Osteocyte (in vitro differentiated cells): ENCODE measurements at regions not wholly inside any gene's neighbourhood (a gene's known extent, or its start where the extent isn't known, plus 50 kb on each side); places are given as distances from the start of the nearest gene placed in this dataset.
"Not testable (repeated sequence)": the region's sequence is repeated elsewhere in the genome, so short reads cannot be mapped to it uniquely, and the experiment has no call there.

Experiments
- DNase-seq: peaks from one replicate; pipeline ENCODE4 v3.0.0; 2021; ENCODE audit warnings: mixed read lengths; ENCODE audit not compliant: unreplicated experiment; ENCODE audit errors: extremely low spot score
- H3K27ac Mint-ChIP-seq: one replicate; pipeline ENCODE4 v1.8.0; 2021; ENCODE audit warnings: mild to moderate bottlenecking, mixed read lengths; ENCODE audit not compliant: unreplicated experiment
- H3K27me3 Mint-ChIP-seq: one replicate; pipeline ENCODE4 v1.8.0; 2021; ENCODE audit warnings: mixed read lengths; ENCODE audit not compliant: unreplicated experiment
- H3K36me3 Mint-ChIP-seq: one replicate; pipeline ENCODE4 v1.8.0; 2021; ENCODE audit warnings: mixed read lengths; ENCODE audit not compliant: unreplicated experiment
- H3K4me1 Mint-ChIP-seq: one replicate; pipeline ENCODE4 v1.8.0; 2021; ENCODE audit warnings: mixed read lengths; ENCODE audit not compliant: unreplicated experiment
- H3K4me3 Mint-ChIP-seq: one replicate; pipeline ENCODE4 v1.8.0; 2021; ENCODE audit warnings: mild to moderate bottlenecking, moderate library complexity, mixed read lengths; ENCODE audit not compliant: unreplicated experiment
- H3K9me3 Mint-ChIP-seq: one replicate; pipeline ENCODE4 v1.8.0; 2021; ENCODE audit warnings: mixed read lengths; ENCODE audit not compliant: unreplicated experiment
- CTCF ChIP-seq: fragments of 200-600 bp; sonication (generic); IDR thresholded peaks from 2 replicates; pipeline ENCODE4 v1.5.0; 2021; ENCODE audit warnings: antibody characterized with exemption, mild to moderate bottlenecking, moderate library complexity

- peaks cover 49% of the 10 kb centered on the region for H3K4me1 Mint-ChIP-seq
Measured at GRCh38 chr5:126125407-126125806, 297.8 kb upstream of the GRAMD2B start.

GRCh38 chr5:126126574-126126973 is 296.6 kb upstream of the GRAMD2B start:
- peaks cover 49% of the 10 kb centered on the region for H3K4me1 Mint-ChIP-seq
- no peak overlapping the region for H3K27ac Mint-ChIP-seq
- H3K4me3 Mint-ChIP-seq, result no peak overlapping the region
- TF ChIP-seq CTCF, result no peak
- no peak for DNase-seq
- peaks cover 7% of the 10 kb centered on the region for H3K9me3 Mint-ChIP-seq
- peaks cover 8% of the 10 kb centered on the region for H3K27me3 Mint-ChIP-seq
- no peaks in the 10 kb centered on the region for H3K36me3 Mint-ChIP-seq

More at GRCh38 chr5:126125407-126125806, 297.8 kb upstream of the GRAMD2B start:
- H3K27me3 Mint-ChIP-seq, result peaks cover 8% of the 10 kb centered on the region
- TF ChIP-seq CTCF, result no peak
- no peaks in the 10 kb centered on the region for H3K9me3 Mint-ChIP-seq
- DNase-seq, result no peak
- peak overlapping the region; percentile 61 for H3K27ac Mint-ChIP-seq
- no peaks in the 10 kb centered on the region for H3K36me3 Mint-ChIP-seq
- H3K4me3 Mint-ChIP-seq, result no peak overlapping the region

GRCh38 chr5:126127371-126127770 is 295.8 kb upstream of the GRAMD2B start:
- H3K4me1 Mint-ChIP-seq, result peaks cover 49% of the 10 kb centered on the region
- not testable (repeated sequence) for H3K27me3 Mint-ChIP-seq, H3K36me3 Mint-ChIP-seq, H3K4me3 Mint-ChIP-seq, DNase-seq, H3K27ac Mint-ChIP-seq
- peaks cover 11% of the 10 kb centered on the region for H3K9me3 Mint-ChIP-seq

GRCh38 chr5:126129431-126129830 is 293.8 kb upstream of the GRAMD2B start:
- no peak overlapping the region for H3K4me3 Mint-ChIP-seq
- DNase-seq, result no peak
- peaks cover 34% of the 10 kb centered on the region for H3K4me1 Mint-ChIP-seq
- H3K9me3 Mint-ChIP-seq, result peaks cover 11% of the 10 kb centered on the region
- no peak for TF ChIP-seq CTCF
- H3K27me3 Mint-ChIP-seq, result no peaks in the 10 kb centered on the region
- no peak overlapping the region for H3K27ac Mint-ChIP-seq
- no peaks in the 10 kb centered on the region for H3K36me3 Mint-ChIP-seq

- no peak for DNase-seq
- Mint-ChIP-seq H3K27me3 (no peaks in the 10 kb centered on the region), H3K9me3 (peaks cover 11% of the 10 kb centered on the region), H3K36me3 (no peaks in the 10 kb centered on the region), H3K4me3 (no peak overlapping the region), H3K4me1 (peaks cover 11% of the 10 kb centered on the region), H3K27ac (no peak overlapping the region)
- TF ChIP-seq CTCF, result no peak
Measured at GRCh38 chr5:126133424-126133823, 289.8 kb upstream of the GRAMD2B start.

GRCh38 chr5:126137891-126138280 is 285.3 kb upstream of the GRAMD2B start:
- peak overlapping the region; percentile 2 for H3K27ac Mint-ChIP-seq
- no peaks in the 10 kb centered on the region for H3K27me3 Mint-ChIP-seq
- no peaks in the 10 kb centered on the region for H3K36me3 Mint-ChIP-seq
- no peak for TF ChIP-seq CTCF
- H3K4me1 Mint-ChIP-seq, result peaks cover 34% of the 10 kb centered on the region
- DNase-seq, result no peak
- H3K9me3 Mint-ChIP-seq, result no peaks in the 10 kb centered on the region
- H3K4me3 Mint-ChIP-seq, result no peak overlapping the region
